ENCODE measurements at regions not wholly inside any gene's neighbourhood (a gene's known extent, or its start where the extent isn't known, plus 50 kb on each side); places are given as distances from the start of the nearest gene placed in this dataset.
A peak's percentile ranks its signal among the peaks of the same experiment; 100 is the strongest.

GRCh38 chr16:64892835-64893785 lies 228.8 kb downstream of the CDH11 start:
- Histone ChIP-seq H3K27me3 (ENCODE audit: insufficient read depth, low read length) (no peaks in the 10 kb centered on the region), H3K27ac (ENCODE audit: low read depth, low read length) (0 out of 2 replicates have a peak overlapping the region, but pooled peaks have one; percentile 10), H2AFZ (ENCODE audit: low read length, unreplicated experiment) (no peak overlapping the region), H3K79me2 (ENCODE audit: control insufficient read depth, insufficient read depth, low read length, unreplicated experiment) (no peaks in the 10 kb centered on the region), H3K4me3 (ENCODE audit: low read depth, low read length) (peak overlapping the region; percentile 12; the same call in 1 of the 2 replicates), H3K36me3 (ENCODE audit: insufficient read depth, low read length) (no peaks in the 10 kb centered on the region), H3K4me1 (ENCODE audit: control insufficient read depth, insufficient read depth, low read length, unreplicated experiment) (peaks cover 12% of the 10 kb centered on the region)

- H3K27me3 ChIP-seq (ENCODE audit: insufficient read depth, low read length), result no peaks in the 10 kb centered on the region
- H3K27ac ChIP-seq (ENCODE audit: low read depth, low read length), result no peak overlapping the region
- no peak overlapping the region for H2AFZ ChIP-seq (ENCODE audit: low read length, unreplicated experiment)
- no peaks in the 10 kb centered on the region for H3K79me2 ChIP-seq (ENCODE audit: control insufficient read depth, insufficient read depth, low read length, unreplicated experiment)
- H3K36me3 ChIP-seq (ENCODE audit: insufficient read depth, low read length), result no peaks in the 10 kb centered on the region
- no peak overlapping the region for H3K4me3 ChIP-seq (ENCODE audit: low read depth, low read length)
- peaks cover 12% of the 10 kb centered on the region for H3K4me1 ChIP-seq (ENCODE audit: control insufficient read depth, insufficient read depth, low read length, unreplicated experiment)
These were observed 232.4 kb downstream of the CDH11 start for GRCh38 chr16:64889446-64889845.

GRCh38 chr16:64887651-64888050 lies 234.2 kb downstream of the CDH11 start:
- H3K27ac ChIP-seq (ENCODE audit: low read depth, low read length), result no peak overlapping the region
- no peaks in the 10 kb centered on the region for H3K79me2 ChIP-seq (ENCODE audit: control insufficient read depth, insufficient read depth, low read length, unreplicated experiment)

GRCh38 chr16:64882078-64882784 lies 239.6 kb downstream of the CDH11 start:
- Histone ChIP-seq H3K4me1 (ENCODE audit: control insufficient read depth, insufficient read depth, low read length, unreplicated experiment) (peaks cover 8% of the 10 kb centered on the region), H3K79me2 (ENCODE audit: control insufficient read depth, insufficient read depth, low read length, unreplicated experiment) (no peaks in the 10 kb centered on the region), H2AFZ (ENCODE audit: low read length, unreplicated experiment) (no peak overlapping the region), H3K36me3 (ENCODE audit: insufficient read depth, low read length) (no peaks in the 10 kb centered on the region), H3K4me3 (ENCODE audit: low read depth, low read length) (no peak overlapping the region), H3K27ac (ENCODE audit: low read depth, low read length) (no peak overlapping the region), H3K27me3 (ENCODE audit: insufficient read depth, low read length) (no peaks in the 10 kb centered on the region)

More at GRCh38 chr16:64887651-64888050, 234.2 kb downstream of the CDH11 start:
- H3K4me3 ChIP-seq (ENCODE audit: low read depth, low read length), result no peak overlapping the region
- H3K4me1 ChIP-seq (ENCODE audit: control insufficient read depth, insufficient read depth, low read length, unreplicated experiment), result peaks cover 4% of the 10 kb centered on the region
- H2AFZ ChIP-seq (ENCODE audit: low read length, unreplicated experiment), result no peak overlapping the region
- H3K27me3 ChIP-seq (ENCODE audit: insufficient read depth, low read length), result no peaks in the 10 kb centered on the region
- no peaks in the 10 kb centered on the region for H3K36me3 ChIP-seq (ENCODE audit: insufficient read depth, low read length)

GRCh38 chr16:64880994-64881393 lies 240.9 kb downstream of the CDH11 start:
- Histone ChIP-seq H3K4me1 (ENCODE audit: control insufficient read depth, insufficient read depth, low read length, unreplicated experiment) (peaks cover 8% of the 10 kb centered on the region), H3K27me3 (ENCODE audit: insufficient read depth, low read length) (no peaks in the 10 kb centered on the region), H3K79me2 (ENCODE audit: control insufficient read depth, insufficient read depth, low read length, unreplicated experiment) (no peaks in the 10 kb centered on the region), H3K27ac (ENCODE audit: low read depth, low read length) (no peak overlapping the region), H2AFZ (ENCODE audit: low read length, unreplicated experiment) (peak overlapping the region; percentile 46), H3K36me3 (ENCODE audit: insufficient read depth, low read length) (no peaks in the 10 kb centered on the region), H3K4me3 (ENCODE audit: low read depth, low read length) (no peak overlapping the region)

- no peak overlapping the region for H2AFZ ChIP-seq (ENCODE audit: low read length, unreplicated experiment)
- H3K27ac ChIP-seq (ENCODE audit: low read depth, low read length), result no peak overlapping the region
- H3K4me1 ChIP-seq (ENCODE audit: control insufficient read depth, insufficient read depth, low read length, unreplicated experiment), result peaks cover 8% of the 10 kb centered on the region
- H3K79me2 ChIP-seq (ENCODE audit: control insufficient read depth, insufficient read depth, low read length, unreplicated experiment), result no peaks in the 10 kb centered on the region
- H3K4me3 ChIP-seq (ENCODE audit: low read depth, low read length), result no peak overlapping the region
- no peaks in the 10 kb centered on the region for H3K36me3 ChIP-seq (ENCODE audit: insufficient read depth, low read length)
- H3K27me3 ChIP-seq (ENCODE audit: insufficient read depth, low read length), result no peaks in the 10 kb centered on the region
These were observed 241.9 kb downstream of the CDH11 start for GRCh38 chr16:64880006-64880405.

GRCh38 chr16:64878940-64879339 lies 242.9 kb downstream of the CDH11 start:
- Histone ChIP-seq H3K79me2 (ENCODE audit: control insufficient read depth, insufficient read depth, low read length, unreplicated experiment) (no peaks in the 10 kb centered on the region), H3K27me3 (ENCODE audit: insufficient read depth, low read length) (no peaks in the 10 kb centered on the region), H3K4me3 (ENCODE audit: low read depth, low read length) (no peak overlapping the region), H3K4me1 (ENCODE audit: control insufficient read depth, insufficient read depth, low read length, unreplicated experiment) (peaks cover 8% of the 10 kb centered on the region), H3K27ac (ENCODE audit: low read depth, low read length) (no peak overlapping the region), H3K36me3 (ENCODE audit: insufficient read depth, low read length) (no peaks in the 10 kb centered on the region), H2AFZ (ENCODE audit: low read length, unreplicated experiment) (no peak overlapping the region)

- no peak overlapping the region for H2AFZ ChIP-seq (ENCODE audit: low read length, unreplicated experiment)
- H3K27me3 ChIP-seq (ENCODE audit: insufficient read depth, low read length), result no peaks in the 10 kb centered on the region
- no peak overlapping the region for H3K27ac ChIP-seq (ENCODE audit: low read depth, low read length)
- H3K36me3 ChIP-seq (ENCODE audit: insufficient read depth, low read length), result no peaks in the 10 kb centered on the region
- H3K4me1 ChIP-seq (ENCODE audit: control insufficient read depth, insufficient read depth, low read length, unreplicated experiment), result no peaks in the 10 kb centered on the region
- H3K4me3 ChIP-seq (ENCODE audit: low read depth, low read length), result no peak overlapping the region
- no peaks in the 10 kb centered on the region for H3K79me2 ChIP-seq (ENCODE audit: control insufficient read depth, insufficient read depth, low read length, unreplicated experiment)
These were observed 249.8 kb downstream of the CDH11 start for GRCh38 chr16:64872101-64872500.

- H3K36me3 ChIP-seq (ENCODE audit: insufficient read depth, low read length), result no peaks in the 10 kb centered on the region
- no peak overlapping the region for H2AFZ ChIP-seq (ENCODE audit: low read length, unreplicated experiment)
- H3K27me3 ChIP-seq (ENCODE audit: insufficient read depth, low read length), result no peaks in the 10 kb centered on the region
- H3K27ac ChIP-seq (ENCODE audit: low read depth, low read length), result no peak overlapping the region
- H3K79me2 ChIP-seq (ENCODE audit: control insufficient read depth, insufficient read depth, low read length, unreplicated experiment), result no peaks in the 10 kb centered on the region
- peaks cover 2% of the 10 kb centered on the region for H3K4me1 ChIP-seq (ENCODE audit: control insufficient read depth, insufficient read depth, low read length, unreplicated experiment)
- H3K4me3 ChIP-seq (ENCODE audit: low read depth, low read length), result no peak overlapping the region
These were observed 251.0 kb downstream of the CDH11 start for GRCh38 chr16:64870859-64871258.

GRCh38 chr16:64869781-64870180 lies 252.1 kb downstream of the CDH11 start:
- H2AFZ ChIP-seq (ENCODE audit: low read length, unreplicated experiment), result no peak overlapping the region
- H3K79me2 ChIP-seq (ENCODE audit: control insufficient read depth, insufficient read depth, low read length, unreplicated experiment), result no peaks in the 10 kb centered on the region

More at GRCh38 chr16:64869781-64870180, 252.1 kb downstream of the CDH11 start:
- no peaks in the 10 kb centered on the region for H3K27me3 ChIP-seq (ENCODE audit: insufficient read depth, low read length)
- H3K27ac ChIP-seq (ENCODE audit: low read depth, low read length), result no peak overlapping the region
- no peaks in the 10 kb centered on the region for H3K36me3 ChIP-seq (ENCODE audit: insufficient read depth, low read length)
- H3K4me3 ChIP-seq (ENCODE audit: low read depth, low read length), result no peak overlapping the region
- peaks cover 12% of the 10 kb centered on the region for H3K4me1 ChIP-seq (ENCODE audit: control insufficient read depth, insufficient read depth, low read length, unreplicated experiment)

Measured in ACC112 (cell line).